ENCODE measurements at regions not wholly inside any gene's neighbourhood (a gene's known extent, or its start where the extent isn't known, plus 50 kb on each side); places are given as distances from the start of the nearest gene placed in this dataset.

DNA sequence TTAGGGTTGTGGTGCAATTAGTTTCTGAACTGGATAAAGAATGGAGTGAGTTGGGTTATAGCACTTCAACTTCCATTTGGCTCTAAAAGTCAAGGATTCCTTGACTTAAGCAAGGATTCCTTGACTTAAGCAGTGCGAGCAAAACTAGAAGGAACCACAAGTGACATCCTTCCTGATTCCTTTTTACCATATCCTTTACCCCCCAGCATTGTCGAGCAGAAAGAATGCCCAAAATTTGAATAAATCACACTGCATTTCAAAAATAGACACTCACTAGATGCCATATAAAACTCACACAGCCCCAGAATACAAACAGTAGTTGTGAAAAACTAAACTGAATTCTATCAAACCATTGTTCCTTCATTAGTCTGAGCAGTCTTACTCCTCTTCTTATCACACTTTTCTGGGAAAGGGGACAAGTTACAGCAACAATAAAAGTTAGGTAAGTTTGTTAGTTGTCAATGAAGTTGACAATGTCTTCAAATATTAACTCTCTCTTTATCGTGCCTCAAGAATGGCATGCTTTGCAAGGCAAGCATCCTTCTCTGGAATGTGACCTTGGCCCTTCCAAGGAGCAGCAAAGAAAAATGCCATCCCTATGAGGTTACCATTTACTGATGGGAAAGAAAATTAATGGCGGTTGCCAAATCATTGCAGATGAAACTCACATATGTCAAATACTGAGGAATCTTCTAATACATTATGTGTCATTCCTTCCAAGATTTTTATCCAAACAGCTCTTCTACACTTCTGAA lies 273.3 kb upstream of the ANKRD55 start:
- Histone ChIP-seq H3K27ac (ENCODE audit: low read depth, low read length) (no peak overlapping the region), H3K36me3 (ENCODE audit: control insufficient read depth, insufficient read depth, low read length) (no peaks in the 10 kb centered on the region), H3K9me3 (ENCODE audit: control insufficient read depth, insufficient read depth, low read length) (no peaks in the 10 kb centered on the region), H3K4me1 (ENCODE audit: control insufficient read depth, insufficient read depth, low read length) (no peaks in the 10 kb centered on the region), H3K27me3 (ENCODE audit: control insufficient read depth, insufficient read depth, low read length) (no peaks in the 10 kb centered on the region), H3K4me3 (ENCODE audit: low read depth, low read length) (no peak overlapping the region)
- 83% methylated on average over 2 of the region's 4 CpGs for WGBS (ENCODE audit: insufficient coverage)
- DNase-seq (ENCODE audit: low read depth in 4 of 6, low spot score in 6 of 6), result no peak

DNA sequence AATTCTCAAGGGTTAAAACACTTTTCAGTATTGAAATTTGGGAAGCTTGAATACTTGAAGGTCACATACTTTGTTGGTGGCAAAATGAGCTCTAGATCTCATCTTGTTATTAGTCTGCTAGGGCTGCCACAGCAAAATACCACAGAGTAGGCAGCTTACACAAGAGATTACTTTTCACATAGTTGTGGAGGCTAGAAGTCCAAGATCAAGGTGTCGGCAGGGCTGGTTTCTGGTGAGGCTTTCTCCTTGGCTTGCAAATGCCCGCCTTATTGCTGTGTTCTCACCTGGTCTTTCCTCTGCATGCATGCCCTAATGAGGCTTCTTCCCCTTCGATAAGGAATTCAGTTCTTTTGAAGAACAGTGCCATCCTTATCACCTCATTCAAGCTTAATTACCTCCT lies 270.8 kb upstream of the ANKRD55 start:
- Histone ChIP-seq H3K4me1 (ENCODE audit: control insufficient read depth, insufficient read depth, low read length) (no peaks in the 10 kb centered on the region), H3K36me3 (ENCODE audit: control insufficient read depth, insufficient read depth, low read length) (no peaks in the 10 kb centered on the region), H3K9me3 (ENCODE audit: control insufficient read depth, insufficient read depth, low read length) (no peaks in the 10 kb centered on the region), H3K27ac (ENCODE audit: low read depth, low read length) (no peak overlapping the region), H3K27me3 (ENCODE audit: control insufficient read depth, insufficient read depth, low read length) (no peaks in the 10 kb centered on the region), H3K4me3 (ENCODE audit: low read depth, low read length) (no peak overlapping the region)
- WGBS (ENCODE audit: insufficient coverage), result 94% methylated on average over 3 of the region's 3 CpGs
- DNase-seq (ENCODE audit: low read depth in 4 of 6, low spot score in 6 of 6), result no peak

DNA sequence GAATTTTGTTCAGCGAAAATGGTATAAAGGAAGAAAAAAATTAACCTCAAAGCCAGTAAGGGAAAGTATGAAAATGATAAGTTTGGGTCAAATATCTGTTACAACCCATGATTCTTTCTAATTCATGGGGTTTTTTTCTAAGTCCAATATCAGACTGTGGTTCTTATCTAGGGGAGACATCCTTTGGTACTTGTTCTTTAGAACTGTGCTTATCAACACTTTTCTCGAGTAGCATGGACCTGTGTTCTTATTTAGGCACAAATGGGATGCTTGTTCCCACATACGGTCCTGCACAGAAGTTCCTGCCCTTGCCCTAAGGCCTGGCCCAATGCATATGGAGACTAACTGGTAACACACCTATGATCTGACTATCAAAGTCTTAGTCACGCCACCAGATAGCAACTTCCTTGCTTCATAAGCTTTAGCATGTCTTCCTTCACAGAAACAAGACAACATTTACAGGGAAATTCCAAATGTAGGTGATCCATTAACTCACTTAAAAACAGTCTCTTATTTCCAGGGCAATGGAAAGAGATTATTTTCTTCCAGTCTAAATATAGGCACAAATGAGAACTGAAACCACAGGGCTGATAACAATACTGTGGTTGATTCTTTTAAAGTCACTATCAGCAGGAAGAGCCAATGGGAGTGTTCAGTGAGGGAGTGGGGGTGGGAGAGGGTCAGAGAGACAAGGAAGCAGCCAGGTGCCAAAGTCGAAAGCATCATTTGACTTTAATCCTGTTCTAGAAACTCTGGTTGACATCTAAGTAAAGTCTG lies 268.8 kb upstream of the ANKRD55 start:
- Histone ChIP-seq H3K27ac (ENCODE audit: low read depth, low read length) (no peak overlapping the region), H3K4me3 (ENCODE audit: low read depth, low read length) (no peak overlapping the region), H3K36me3 (ENCODE audit: control insufficient read depth, insufficient read depth, low read length) (no peaks in the 10 kb centered on the region), H3K9me3 (ENCODE audit: control insufficient read depth, insufficient read depth, low read length) (no peaks in the 10 kb centered on the region), H3K27me3 (ENCODE audit: control insufficient read depth, insufficient read depth, low read length) (no peaks in the 10 kb centered on the region), H3K4me1 (ENCODE audit: control insufficient read depth, insufficient read depth, low read length) (no peaks in the 10 kb centered on the region)
- DNase-seq (ENCODE audit: low read depth in 4 of 6, low spot score in 6 of 6), result no peak
- WGBS (ENCODE audit: insufficient coverage), result 89% methylated on average over 3 of the region's 5 CpGs

DNA sequence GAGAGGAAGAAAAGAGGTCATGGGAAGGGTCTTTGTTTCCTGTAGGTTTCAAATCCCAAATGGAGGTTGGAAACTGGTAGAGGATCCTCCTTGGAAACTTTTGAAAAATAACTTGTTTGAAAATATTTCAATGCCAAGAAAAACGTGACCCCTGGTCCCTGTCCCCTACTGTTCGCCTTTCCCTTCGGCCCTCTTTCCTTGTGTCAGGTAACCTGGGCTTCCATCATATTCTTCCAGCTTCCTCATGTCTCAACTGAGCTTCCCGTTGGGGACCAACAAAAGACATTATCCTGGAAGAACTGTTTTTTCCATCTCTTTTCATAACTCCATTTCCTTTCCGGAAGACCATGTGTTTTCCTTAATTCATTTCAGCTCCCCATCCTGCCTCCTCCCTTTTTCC lies 266.8 kb upstream of the ANKRD55 start:
- DNase-seq (ENCODE audit: low read depth in 4 of 6, low spot score in 6 of 6), result no peak
- Histone ChIP-seq H3K9me3 (ENCODE audit: control insufficient read depth, insufficient read depth, low read length) (no peaks in the 10 kb centered on the region), H3K27ac (ENCODE audit: low read depth, low read length) (no peak overlapping the region), H3K36me3 (ENCODE audit: control insufficient read depth, insufficient read depth, low read length) (no peaks in the 10 kb centered on the region), H3K4me3 (ENCODE audit: low read depth, low read length) (no peak overlapping the region), H3K27me3 (ENCODE audit: control insufficient read depth, insufficient read depth, low read length) (no peaks in the 10 kb centered on the region), H3K4me1 (ENCODE audit: control insufficient read depth, insufficient read depth, low read length) (no peaks in the 10 kb centered on the region)
- 85% methylated on average over 5 of the region's 5 CpGs for WGBS (ENCODE audit: insufficient coverage)

DNA sequence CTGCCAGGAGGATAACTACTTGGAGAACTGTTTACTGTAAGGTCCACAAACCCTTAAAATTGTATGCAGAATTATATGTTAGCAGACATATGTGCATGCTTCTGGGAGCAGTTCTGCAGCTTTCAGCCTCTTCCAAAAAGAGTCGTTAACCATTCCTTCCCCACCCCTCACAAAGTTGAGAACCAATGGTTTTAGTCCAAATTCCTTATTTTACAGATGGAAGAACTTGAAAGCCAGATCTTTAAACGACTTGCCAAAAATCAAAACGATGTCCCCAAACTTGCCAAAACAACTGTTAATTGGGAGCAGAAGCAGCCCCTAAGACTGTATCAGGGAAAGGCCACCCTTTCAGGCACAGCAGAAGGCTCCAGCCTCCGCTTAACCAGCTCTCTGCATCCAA lies 266.4 kb upstream of the ANKRD55 start:
- H3K4me1 ChIP-seq (ENCODE audit: control insufficient read depth, insufficient read depth, low read length), result no peaks in the 10 kb centered on the region
- peak in 1 of 6 donors; percentile 88 for DNase-seq (ENCODE audit: low read depth in 4 of 6, low spot score in 6 of 6)
- H3K27ac ChIP-seq (ENCODE audit: low read depth, low read length), result no peak overlapping the region
- H3K4me3 ChIP-seq (ENCODE audit: low read depth, low read length), result no peak overlapping the region
- no peaks in the 10 kb centered on the region for H3K9me3 ChIP-seq (ENCODE audit: control insufficient read depth, insufficient read depth, low read length)
- 61% methylated on average over 3 of the region's 4 CpGs for WGBS (ENCODE audit: insufficient coverage)
- H3K36me3 ChIP-seq (ENCODE audit: control insufficient read depth, insufficient read depth, low read length), result no peaks in the 10 kb centered on the region
- H3K27me3 ChIP-seq (ENCODE audit: control insufficient read depth, insufficient read depth, low read length), result no peaks in the 10 kb centered on the region

DNA sequence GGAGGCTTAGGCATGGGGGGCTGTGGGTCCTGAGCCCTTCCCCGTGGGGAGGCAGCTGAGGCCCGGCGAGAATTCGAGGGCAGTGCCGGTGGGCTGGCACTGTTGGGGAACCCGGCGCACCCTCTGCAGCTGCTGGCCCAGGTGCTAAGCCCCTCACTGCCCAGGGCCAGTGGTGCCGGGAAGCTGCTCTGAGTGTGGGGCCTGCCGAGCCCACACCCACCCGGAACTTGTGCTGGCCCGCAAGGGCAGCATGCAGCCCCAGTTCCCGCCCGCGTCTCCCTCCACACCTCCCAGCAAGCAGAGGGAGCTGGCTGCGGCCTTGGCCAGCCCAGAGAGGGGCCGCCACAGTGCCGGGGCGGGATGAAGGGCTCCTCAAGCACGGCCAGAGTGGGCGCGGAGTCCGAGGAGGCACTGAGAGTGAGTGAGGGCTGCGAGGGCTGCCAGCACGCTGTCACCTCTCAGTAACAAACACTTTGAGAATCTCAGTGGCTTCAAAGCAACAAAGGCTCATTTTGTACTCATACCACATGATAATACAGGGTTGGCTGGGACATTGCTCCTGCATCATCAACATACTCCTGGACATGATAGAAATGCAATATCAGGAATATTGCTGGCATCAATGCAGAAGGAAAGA lies 265.7 kb upstream of the ANKRD55 start:
- Histone ChIP-seq H3K4me1 (ENCODE audit: control insufficient read depth, insufficient read depth, low read length) (no peaks in the 10 kb centered on the region), H3K4me3 (ENCODE audit: low read depth, low read length) (no peak overlapping the region), H3K9me3 (ENCODE audit: control insufficient read depth, insufficient read depth, low read length) (no peaks in the 10 kb centered on the region), H3K36me3 (ENCODE audit: control insufficient read depth, insufficient read depth, low read length) (no peaks in the 10 kb centered on the region), H3K27me3 (ENCODE audit: control insufficient read depth, insufficient read depth, low read length) (no peaks in the 10 kb centered on the region), H3K27ac (ENCODE audit: low read depth, low read length) (no peak overlapping the region)
- DNase-seq (ENCODE audit: low read depth in 4 of 6, low spot score in 6 of 6), result no peak
- WGBS (ENCODE audit: insufficient coverage), result 87% methylated on average over 18 of the region's 24 CpGs

DNA sequence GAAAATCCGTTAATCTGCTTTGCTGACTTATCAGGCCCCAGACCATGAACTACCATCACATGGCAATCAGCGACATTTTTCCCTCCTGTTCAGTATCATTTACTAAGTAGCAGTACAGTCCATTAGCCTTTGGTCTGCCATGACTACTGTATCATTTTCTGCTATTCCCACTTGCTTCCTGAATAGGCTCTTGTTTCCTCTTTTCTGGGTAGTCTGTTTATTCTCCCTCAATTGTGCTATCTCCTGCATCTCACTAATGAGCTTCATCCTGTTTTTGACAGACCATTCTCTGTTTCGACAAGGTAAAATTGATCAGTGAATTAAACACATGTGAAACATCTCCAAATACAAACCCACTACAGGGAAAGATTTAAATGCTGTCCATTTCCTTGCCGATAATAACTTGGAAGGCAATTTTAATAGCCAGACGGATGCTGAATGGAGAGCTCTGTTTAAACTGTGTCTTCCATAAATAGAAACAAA lies 263.5 kb upstream of the ANKRD55 start:
- Histone ChIP-seq H3K27me3 (ENCODE audit: control insufficient read depth, insufficient read depth, low read length) (no peaks in the 10 kb centered on the region), H3K4me3 (ENCODE audit: low read depth, low read length) (no peak overlapping the region), H3K27ac (ENCODE audit: low read depth, low read length) (no peak overlapping the region), H3K4me1 (ENCODE audit: control insufficient read depth, insufficient read depth, low read length) (no peaks in the 10 kb centered on the region), H3K9me3 (ENCODE audit: control insufficient read depth, insufficient read depth, low read length) (no peaks in the 10 kb centered on the region), H3K36me3 (ENCODE audit: control insufficient read depth, insufficient read depth, low read length) (no peaks in the 10 kb centered on the region)
- no peak for DNase-seq (ENCODE audit: low read depth in 4 of 6, low spot score in 6 of 6)
- WGBS (ENCODE audit: insufficient coverage), result 72% methylated on average over 2 of the region's 5 CpGs

DNA sequence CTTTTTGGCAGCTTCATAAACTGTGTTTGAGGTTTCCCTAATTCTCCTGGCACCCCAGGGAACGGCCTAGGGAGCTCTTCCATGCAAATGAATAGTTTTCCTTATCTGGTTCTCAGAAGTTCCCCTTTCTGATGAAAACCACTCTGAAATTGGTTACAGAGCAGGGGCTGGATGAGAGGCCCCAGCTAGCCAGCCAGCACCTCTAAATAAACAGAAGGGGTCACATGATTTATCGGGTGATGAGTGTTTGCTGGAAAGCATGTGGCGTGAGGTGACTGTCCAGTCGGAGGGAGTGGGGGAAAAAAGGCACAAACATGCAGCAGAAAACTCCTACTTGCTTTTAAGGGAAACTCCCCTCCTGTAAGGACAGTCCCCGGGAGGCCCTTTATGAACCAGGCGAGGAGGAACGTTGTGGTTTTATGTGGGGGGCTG lies 261.2 kb upstream of the ANKRD55 start:
- H3K27ac ChIP-seq (ENCODE audit: low read depth, low read length), result no peak overlapping the region
- no peak overlapping the region for H3K4me3 ChIP-seq (ENCODE audit: low read depth, low read length)
- H3K4me1 ChIP-seq (ENCODE audit: control insufficient read depth, insufficient read depth, low read length), result no peaks in the 10 kb centered on the region
- DNase-seq (ENCODE audit: low read depth in 4 of 6, low spot score in 6 of 6), result no peak
- H3K27me3 ChIP-seq (ENCODE audit: control insufficient read depth, insufficient read depth, low read length), result no peaks in the 10 kb centered on the region
- no peaks in the 10 kb centered on the region for H3K9me3 ChIP-seq (ENCODE audit: control insufficient read depth, insufficient read depth, low read length)
- no peaks in the 10 kb centered on the region for H3K36me3 ChIP-seq (ENCODE audit: control insufficient read depth, insufficient read depth, low read length)
- 53% methylated on average over 2 of the region's 7 CpGs for WGBS (ENCODE audit: insufficient coverage)

DNA sequence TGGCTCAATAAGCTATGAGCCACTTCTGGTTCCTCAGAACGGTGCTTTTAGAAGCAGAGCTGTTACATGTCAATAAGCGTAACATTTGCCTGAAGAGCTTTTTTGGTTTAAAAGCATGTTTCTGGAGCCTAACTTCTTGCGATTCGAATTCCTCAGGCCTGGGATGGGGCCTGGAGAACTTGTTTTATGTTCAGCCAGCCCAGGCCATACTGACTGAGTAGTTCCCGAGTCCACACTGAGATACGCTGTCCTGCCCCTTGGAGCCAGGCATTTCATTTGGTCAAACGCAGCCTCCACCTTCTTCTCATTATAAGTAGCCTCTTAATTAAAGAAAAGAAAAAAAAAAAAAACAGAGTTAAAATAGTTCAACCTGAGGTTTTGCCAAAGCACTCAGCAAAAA lies 260.6 kb upstream of the ANKRD55 start:
- Histone ChIP-seq H3K27ac (ENCODE audit: low read depth, low read length) (no peak overlapping the region), H3K4me3 (ENCODE audit: low read depth, low read length) (no peak overlapping the region), H3K27me3 (ENCODE audit: control insufficient read depth, insufficient read depth, low read length) (no peaks in the 10 kb centered on the region), H3K9me3 (ENCODE audit: control insufficient read depth, insufficient read depth, low read length) (no peaks in the 10 kb centered on the region), H3K4me1 (ENCODE audit: control insufficient read depth, insufficient read depth, low read length) (no peaks in the 10 kb centered on the region), H3K36me3 (ENCODE audit: control insufficient read depth, insufficient read depth, low read length) (no peaks in the 10 kb centered on the region)
- WGBS (ENCODE audit: insufficient coverage), result 70% methylated on average over 4 of the region's 7 CpGs
- DNase-seq (ENCODE audit: low read depth in 4 of 6, low spot score in 6 of 6), result no peak

Data from spinal cord (tissue), 9 donors.